Caki2 (cell line): ENCODE measurements at regions not wholly inside any gene's neighbourhood (a gene's known extent, or its start where the extent isn't known, plus 50 kb on each side); places are given as distances from the start of the nearest gene placed in this dataset.

ENCODE experiments used
- DNase-seq: peaks from one replicate; pipeline ENCODE4 v3.0.0-alpha.2; 2015; ENCODE audit warnings: low read depth
- in situ Hi-C: cut with HindIII; loops from 2 replicates; pipeline ENCODE4 v1.10.0; 2016; ENCODE audit warnings: low sequenced_read_pairs, low pct_unique_long_range_greater_than_20kb, mixed read lengths

DNA sequence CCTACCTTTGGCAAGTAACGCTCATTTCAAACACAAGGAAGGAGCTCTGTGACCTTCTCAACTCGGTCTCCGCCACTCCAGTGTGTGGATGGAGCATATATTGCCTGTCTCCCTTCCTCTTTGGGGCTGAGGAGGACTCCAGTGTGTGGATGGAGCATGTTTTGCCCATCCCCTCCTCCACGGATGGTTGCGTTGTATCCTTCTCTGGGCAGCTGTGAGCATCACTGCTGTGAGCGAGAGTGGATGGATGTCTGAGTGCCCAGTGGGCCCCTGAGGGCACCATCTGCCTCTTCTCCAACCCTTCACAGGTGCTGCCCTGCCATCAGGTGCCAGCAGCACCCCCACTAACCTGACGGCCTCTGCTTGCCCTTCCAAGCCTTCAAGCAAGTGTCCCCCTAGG, 186.2 kb downstream of the TEX29 start:
- in situ Hi-C loops = no loop called here
- no peak for DNase-seq

DNA sequence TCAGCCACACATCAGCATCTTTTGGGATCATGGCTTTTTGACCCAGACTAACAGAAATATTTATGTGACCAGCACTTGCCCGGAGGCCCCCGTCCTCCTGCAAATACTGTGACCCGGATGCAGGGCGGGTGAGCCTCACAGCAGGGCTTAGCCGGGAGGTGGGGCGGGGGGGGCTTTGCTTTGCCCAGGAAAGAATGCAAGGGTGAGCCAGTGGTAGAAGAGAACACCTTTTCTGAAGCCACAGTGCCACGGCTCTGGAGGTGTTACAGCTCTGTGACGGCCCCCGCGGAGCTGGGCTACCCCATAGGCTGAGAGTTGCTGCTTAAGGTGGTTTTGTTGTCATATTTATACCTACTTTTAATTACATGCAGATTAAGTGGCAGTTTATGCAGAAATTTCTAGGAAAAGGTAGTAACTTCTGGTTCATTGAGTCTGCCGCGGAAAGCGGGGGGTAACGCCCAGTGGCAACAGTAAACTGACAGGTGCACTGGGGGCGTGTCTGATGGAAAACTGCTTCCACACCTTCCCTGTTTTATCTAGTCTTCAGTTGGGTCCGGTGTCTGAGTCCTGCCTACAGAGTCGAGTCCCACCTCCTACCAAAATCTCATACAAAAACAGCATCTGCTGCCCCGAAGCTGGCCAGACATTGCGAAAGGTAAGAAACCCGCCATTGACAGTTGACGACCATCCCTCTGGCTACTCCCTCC, 187.9 kb downstream of the TEX29 start:
- no peak for DNase-seq
- in situ Hi-C loops = no loop called here

GRCh38 chr13:111508902-111509509, 188.6 kb downstream of the TEX29 start:
- DNase-seq = no peak
- in situ Hi-C loops = no loop called here

DNA sequence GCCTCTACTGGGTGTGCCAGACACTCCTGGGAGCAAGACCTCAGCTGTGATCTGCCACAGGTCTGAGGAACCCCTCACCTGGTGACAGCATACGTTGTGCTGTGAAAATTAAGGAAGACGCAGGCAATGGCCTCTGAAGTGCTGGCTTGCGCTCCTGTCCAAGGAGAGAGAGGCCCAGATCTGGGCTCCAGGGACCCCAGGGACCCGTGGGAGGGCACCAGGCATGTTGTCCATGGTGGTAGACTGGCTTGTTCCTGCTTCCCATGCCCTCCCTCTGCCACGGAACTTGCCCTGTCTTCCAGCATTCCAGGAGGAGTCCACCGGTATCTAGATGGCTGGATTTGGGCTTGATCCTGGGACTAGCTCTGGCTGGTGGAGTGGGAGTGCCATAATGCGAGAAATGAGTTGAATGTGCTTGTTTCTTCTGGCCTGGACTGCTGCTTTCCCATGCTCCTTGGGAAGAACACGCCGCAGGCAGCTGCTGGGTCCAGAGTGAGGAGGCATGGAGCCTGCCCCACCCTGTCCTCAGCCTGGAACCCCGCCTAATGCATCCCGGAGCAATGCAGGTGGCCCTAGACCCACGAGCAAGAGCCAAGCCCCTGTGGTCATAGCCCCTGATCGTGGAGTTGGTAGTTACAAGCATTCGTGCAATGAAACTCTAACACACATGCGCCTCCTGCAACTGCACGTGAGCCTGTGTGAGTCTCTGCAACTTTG, 190.2 kb downstream of the TEX29 start:
- in situ Hi-C loops = no loop called here
- DNase-seq = no peak

- DNase-seq = no peak
- in situ Hi-C loops = no loop called here
Measured at GRCh38 chr13:111511219-111511732, 190.8 kb downstream of the TEX29 start.

GRCh38 chr13:111511805-111512504, 191.5 kb downstream of the TEX29 start:
- in situ Hi-C loops = no loop called here
- no peak for DNase-seq

DNA sequence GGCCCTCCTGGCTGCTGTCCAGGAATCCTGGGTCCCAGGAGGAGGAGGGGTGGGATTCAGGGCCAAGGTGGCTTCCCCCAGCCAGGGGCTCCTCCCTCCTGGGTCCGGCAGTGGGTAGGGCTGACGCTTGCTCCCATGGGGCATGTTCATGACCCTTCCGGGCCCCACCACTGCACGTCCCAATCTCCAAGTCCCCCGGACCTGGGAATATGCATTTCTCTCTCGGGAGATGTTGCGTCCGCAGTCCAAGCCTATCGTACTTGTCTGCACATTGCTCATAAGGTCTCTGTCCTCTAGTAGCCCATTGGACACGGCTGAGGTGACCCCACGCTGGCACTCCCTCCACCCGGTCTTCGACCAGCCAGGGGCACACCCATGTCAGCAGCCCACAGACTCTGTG, 192.3 kb downstream of the TEX29 start:
- in situ Hi-C loops = no loop called here

GRCh38 chr13:111513766-111514609, 193.5 kb downstream of the TEX29 start:
- in situ Hi-C loops = no loop called here

More for the DNA sequence above, 192.3 kb downstream of the TEX29 start:
- no peak for DNase-seq

DNA sequence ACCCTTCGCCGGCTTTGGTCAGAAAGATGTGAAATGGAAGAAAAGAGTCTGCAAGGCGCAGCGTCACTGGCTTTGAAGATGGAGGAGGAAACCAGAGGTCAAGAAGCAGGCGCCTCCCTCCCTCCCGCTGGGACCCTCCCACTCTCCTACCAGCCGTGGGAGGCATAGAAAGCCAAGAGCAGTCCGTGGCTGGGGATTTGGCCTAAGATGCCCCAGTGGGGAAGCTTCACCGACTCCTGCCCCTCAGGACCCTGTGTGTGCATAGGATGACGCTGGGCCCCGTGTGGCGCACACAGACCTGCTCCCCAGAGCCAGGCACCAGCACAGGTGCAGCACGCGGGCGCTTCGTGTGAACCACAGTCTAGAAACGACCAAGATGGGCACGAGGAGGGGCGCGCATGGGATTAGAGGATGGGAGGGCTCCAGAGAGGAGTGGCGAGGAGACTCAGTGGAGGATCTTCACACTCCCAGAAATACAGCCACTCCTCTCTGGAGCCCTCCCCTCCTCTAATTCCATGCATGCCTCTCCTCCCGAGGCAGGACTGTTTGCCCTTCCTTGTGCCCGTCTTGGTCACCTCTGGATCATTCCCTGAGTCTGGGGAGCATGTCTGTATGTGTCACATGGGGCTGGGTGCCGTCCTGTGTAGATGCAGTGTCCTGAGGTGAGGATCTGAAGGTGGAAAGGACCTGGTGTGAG, 194.3 kb downstream of the TEX29 start:
- DNase-seq = no peak
- in situ Hi-C loops = no loop called here

More at GRCh38 chr13:111513766-111514609, 193.5 kb downstream of the TEX29 start:
- no peak for DNase-seq

GRCh38 chr13:111515307-111515617, 194.8 kb downstream of the TEX29 start:
- no peak for DNase-seq
- in situ Hi-C loops = no loop called here

GRCh38 chr13:111515635-111516034, 195.2 kb downstream of the TEX29 start:
- in situ Hi-C loops = no loop called here
- DNase-seq = no peak

- no peak for DNase-seq
- in situ Hi-C loops = no loop called here
Measured at GRCh38 chr13:111516712-111517640, 196.5 kb downstream of the TEX29 start.

- in situ Hi-C loops = no loop called here
- no peak for DNase-seq
Measured at GRCh38 chr13:111517641-111518010, 197.2 kb downstream of the TEX29 start.

DNA sequence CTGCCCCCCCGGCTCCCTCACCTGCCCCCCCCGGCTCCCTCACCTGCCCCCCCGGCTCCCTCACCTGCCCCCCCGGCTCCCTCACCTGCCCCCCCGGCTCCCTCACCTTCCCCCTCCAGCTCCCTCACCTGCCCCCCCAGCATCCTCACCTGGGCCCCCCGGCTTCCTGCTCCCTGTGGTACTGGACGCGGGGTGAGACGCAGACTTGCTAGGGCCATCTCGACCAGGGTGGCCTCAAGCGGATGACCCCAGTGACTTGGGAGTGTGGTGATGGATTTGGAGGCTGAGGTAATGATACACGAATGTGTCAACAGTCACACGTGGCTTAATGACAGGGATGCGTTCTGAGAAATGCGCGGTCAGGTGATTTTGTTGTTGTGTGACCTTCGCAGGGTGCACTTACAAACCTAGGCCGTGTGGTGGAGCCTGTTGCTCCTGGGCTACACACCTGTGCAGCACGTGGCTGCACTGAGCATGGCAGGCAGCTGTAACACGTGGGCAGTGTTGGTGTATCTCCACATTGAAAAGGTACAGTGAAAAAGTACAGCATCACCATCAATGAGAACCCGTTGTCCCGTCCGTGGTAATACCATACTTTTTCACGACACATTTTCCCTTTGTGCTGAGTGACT, 197.8 kb downstream of the TEX29 start:
- in situ Hi-C loops = no loop called here
- no peak for DNase-seq

- DNase-seq = no peak
- in situ Hi-C loops = no loop called here
Measured at GRCh38 chr13:111519041-111519440, 198.6 kb downstream of the TEX29 start.

- no peak for DNase-seq
- in situ Hi-C loops = no loop called here
Measured at GRCh38 chr13:111519490-111520170, 199.2 kb downstream of the TEX29 start.
